ENCODE measurements at regions not wholly inside any gene's neighbourhood (a gene's known extent, or its start where the extent isn't known, plus 50 kb on each side); places are given as distances from the start of the nearest gene placed in this dataset.
"Not testable (repeated sequence)": the region's sequence is repeated elsewhere in the genome, so short reads cannot be mapped to it uniquely, and the experiment has no call there.

DNA sequence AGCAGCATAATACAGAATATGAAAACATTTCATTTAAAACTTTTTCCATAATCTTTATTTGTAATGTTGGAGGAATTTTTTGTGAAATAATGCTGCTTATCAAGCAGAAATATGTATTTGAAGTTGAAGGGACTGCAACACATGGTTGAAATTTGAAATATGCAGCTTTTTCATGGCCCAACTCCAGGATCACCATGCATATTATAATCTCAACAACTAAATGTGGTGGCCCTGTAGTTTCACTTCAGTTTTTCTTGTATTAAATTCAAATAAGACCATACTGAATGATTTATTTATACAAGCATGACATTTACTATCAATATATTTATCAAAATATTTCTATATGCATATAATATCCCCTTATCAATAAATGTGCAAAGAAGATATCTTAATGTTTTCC is 157.7 kb upstream of the LHX8 start:
- no peaks in the 10 kb centered on the region for H3K9me3 Mint-ChIP-seq (ENCODE audit: unreplicated experiment)
- no peak overlapping the region for H3K27ac Mint-ChIP-seq (ENCODE audit: unreplicated experiment)
- Histone ChIP-seq H3K4me1 (no peaks in the 10 kb centered on the region), H3K9me3 (no peaks in the 10 kb centered on the region), H3K27me3 (replicated peaks; ENCODE audit: control insufficient read depth, insufficient read depth, low read length) (no peaks in the 10 kb centered on the region), H3K4me3 (ENCODE audit: low read depth, low read length) (no peak overlapping the region), H3K36me3 (ENCODE audit: control insufficient read depth, insufficient read depth, low read length) (no peaks in the 10 kb centered on the region)
- no peak overlapping the region for H3K4me3 Mint-ChIP-seq (ENCODE audit: unreplicated experiment)
- no peaks in the 10 kb centered on the region for H3K36me3 Mint-ChIP-seq (ENCODE audit: insufficient read depth, unreplicated experiment)
- ChIA-PET CTCF (no interaction called here), POLR2A (no interaction called here)
- H3K27me3 Mint-ChIP-seq (ENCODE audit: insufficient read depth, unreplicated experiment), result peaks cover 3% of the 10 kb centered on the region
- intact Hi-C loops (cut with micrococcal nuclease; ENCODE audit: unreplicated experiment), result no loop called here
- TF ChIP-seq, protein P1, sequence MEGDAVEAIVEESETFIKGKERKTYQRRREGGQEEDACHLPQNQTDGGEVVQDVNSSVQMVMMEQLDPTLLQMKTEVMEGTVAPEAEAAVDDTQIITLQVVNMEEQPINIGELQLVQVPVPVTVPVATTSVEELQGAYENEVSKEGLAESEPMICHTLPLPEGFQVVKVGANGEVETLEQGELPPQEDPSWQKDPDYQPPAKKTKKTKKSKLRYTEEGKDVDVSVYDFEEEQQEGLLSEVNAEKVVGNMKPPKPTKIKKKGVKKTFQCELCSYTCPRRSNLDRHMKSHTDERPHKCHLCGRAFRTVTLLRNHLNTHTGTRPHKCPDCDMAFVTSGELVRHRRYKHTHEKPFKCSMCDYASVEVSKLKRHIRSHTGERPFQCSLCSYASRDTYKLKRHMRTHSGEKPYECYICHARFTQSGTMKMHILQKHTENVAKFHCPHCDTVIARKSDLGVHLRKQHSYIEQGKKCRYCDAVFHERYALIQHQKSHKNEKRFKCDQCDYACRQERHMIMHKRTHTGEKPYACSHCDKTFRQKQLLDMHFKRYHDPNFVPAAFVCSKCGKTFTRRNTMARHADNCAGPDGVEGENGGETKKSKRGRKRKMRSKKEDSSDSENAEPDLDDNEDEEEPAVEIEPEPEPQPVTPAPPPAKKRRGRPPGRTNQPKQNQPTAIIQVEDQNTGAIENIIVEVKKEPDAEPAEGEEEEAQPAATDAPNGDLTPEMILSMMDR (IDR thresholded peaks at IDR 0.05; ENCODE audit: insufficient read depth in 1 of 2, low read depth in 1 of 2, low read length in 1 of 2, severe bottlenecking in 1 of 2, unreplicated experiment in 1 of 2), result no peak
- no peaks in the 10 kb centered on the region for H3K4me1 Mint-ChIP-seq (ENCODE audit: low read depth, unreplicated experiment)
- no peak for DNase-seq
- no TSS peak for BruUV-seq (replicated peaks)

DNA sequence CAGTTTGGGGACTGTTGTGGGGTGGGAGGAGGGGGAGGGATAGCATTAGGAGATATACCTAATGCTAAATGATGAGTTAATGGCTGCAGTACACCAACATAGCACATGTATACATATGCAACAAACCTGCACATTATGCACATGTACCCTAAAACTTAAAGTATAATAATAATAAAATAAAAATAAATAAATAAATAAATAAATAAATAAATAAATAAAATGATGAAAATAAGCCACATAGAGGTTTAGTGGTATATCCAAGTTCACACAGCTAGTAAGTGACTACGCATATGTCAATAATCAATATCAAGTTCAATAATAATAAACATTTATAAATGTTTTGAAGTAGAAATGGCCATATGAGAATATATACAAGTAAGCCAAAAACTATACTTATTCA is 141.7 kb upstream of the LHX8 start:
- H3K27me3 ChIP-seq (replicated peaks; ENCODE audit: control insufficient read depth, insufficient read depth, low read length); H3K4me1 Mint-ChIP-seq (ENCODE audit: low read depth, unreplicated experiment); H3K27me3 Mint-ChIP-seq (ENCODE audit: insufficient read depth, unreplicated experiment); CTCF ChIA-PET; BruUV-seq (replicated peaks); H3K27ac Mint-ChIP-seq (ENCODE audit: unreplicated experiment); DNase-seq; H3K4me3 Mint-ChIP-seq (ENCODE audit: unreplicated experiment); H3K9me3 ChIP-seq; POLR2A ChIA-PET; H3K9me3 Mint-ChIP-seq (ENCODE audit: unreplicated experiment); H3K36me3 ChIP-seq (ENCODE audit: control insufficient read depth, insufficient read depth, low read length); H3K4me3 ChIP-seq (ENCODE audit: low read depth, low read length); intact Hi-C loops (cut with micrococcal nuclease; ENCODE audit: unreplicated experiment); H3K36me3 Mint-ChIP-seq (ENCODE audit: insufficient read depth, unreplicated experiment): not testable (repeated sequence)
- peaks cover 20% of the 10 kb centered on the region for H3K4me1 ChIP-seq

DNA sequence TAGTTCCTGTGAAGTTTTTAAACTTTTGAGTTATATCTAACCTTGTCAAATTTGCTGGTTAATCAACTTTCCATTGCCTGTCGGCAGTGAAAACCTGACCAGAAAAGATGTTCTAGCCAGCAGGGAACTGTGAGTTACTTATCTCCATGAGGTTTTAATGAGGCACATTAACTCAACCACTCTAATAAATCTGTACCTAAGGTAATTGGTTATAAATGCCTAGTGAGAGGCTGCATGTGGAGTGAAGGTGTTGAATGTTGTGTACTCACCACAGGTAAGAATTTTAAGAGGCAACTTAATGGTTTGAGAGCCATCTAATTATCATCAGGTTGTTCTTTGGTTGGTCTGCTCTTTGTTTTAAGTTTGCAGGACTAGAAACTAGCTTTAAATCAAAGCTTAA is 138.4 kb upstream of the LHX8 start:
- TF ChIP-seq, protein P1 (IDR thresholded peaks at IDR 0.05; ENCODE audit: insufficient read depth in 1 of 2, low read depth in 1 of 2, low read length in 1 of 2, severe bottlenecking in 1 of 2, unreplicated experiment in 1 of 2), result no peak
- DNase-seq, result no peak
- Mint-ChIP-seq H3K4me1 (ENCODE audit: low read depth, unreplicated experiment) (peaks cover 9% of the 10 kb centered on the region), H3K4me3 (ENCODE audit: unreplicated experiment) (peak overlapping the region; percentile 7), H3K27me3 (ENCODE audit: insufficient read depth, unreplicated experiment) (no peaks in the 10 kb centered on the region), H3K9me3 (ENCODE audit: unreplicated experiment) (no peaks in the 10 kb centered on the region), H3K27ac (ENCODE audit: unreplicated experiment) (no peak overlapping the region), H3K36me3 (ENCODE audit: insufficient read depth, unreplicated experiment) (no peaks in the 10 kb centered on the region)
- Histone ChIP-seq H3K36me3 (ENCODE audit: control insufficient read depth, insufficient read depth, low read length) (no peaks in the 10 kb centered on the region), H3K4me3 (ENCODE audit: low read depth, low read length) (no peak overlapping the region), H3K27me3 (replicated peaks; ENCODE audit: control insufficient read depth, insufficient read depth, low read length) (no peaks in the 10 kb centered on the region), H3K4me1 (peaks cover 20% of the 10 kb centered on the region), H3K9me3 (no peaks in the 10 kb centered on the region)
- ChIA-PET POLR2A (no interaction called here), CTCF (no interaction called here)
- no TSS peak for BruUV-seq (replicated peaks)
- intact Hi-C loops (cut with micrococcal nuclease; ENCODE audit: unreplicated experiment), result loop anchor here (1.0 kb wide), 1 partner anchor 207 kb away; no protein-coding TSS in a partner anchor

- POLR2A ChIA-PET, result no interaction called here
- Histone ChIP-seq H3K36me3 (ENCODE audit: control insufficient read depth, insufficient read depth, low read length) (no peaks in the 10 kb centered on the region), H3K4me1 (no peaks in the 10 kb centered on the region), H3K27me3 (replicated peaks; ENCODE audit: control insufficient read depth, insufficient read depth, low read length) (no peaks in the 10 kb centered on the region), H3K4me3 (ENCODE audit: low read depth, low read length) (no peak overlapping the region), H3K9me3 (no peaks in the 10 kb centered on the region)
- H3K4me1 Mint-ChIP-seq (ENCODE audit: low read depth, unreplicated experiment), result peaks cover 11% of the 10 kb centered on the region
- DNase-seq, result no peak
- CTCF ChIA-PET, result no interaction called here
- no TSS peak for BruUV-seq (replicated peaks)
- no peaks in the 10 kb centered on the region for H3K27me3 Mint-ChIP-seq (ENCODE audit: insufficient read depth, unreplicated experiment)
- no peak overlapping the region for H3K4me3 Mint-ChIP-seq (ENCODE audit: unreplicated experiment)
- no peaks in the 10 kb centered on the region for H3K36me3 Mint-ChIP-seq (ENCODE audit: insufficient read depth, unreplicated experiment)
- intact Hi-C loops (cut with micrococcal nuclease; ENCODE audit: unreplicated experiment), result no loop called here
- no peak overlapping the region for H3K27ac Mint-ChIP-seq (ENCODE audit: unreplicated experiment)
- TF ChIP-seq, protein P1 (IDR thresholded peaks at IDR 0.05; ENCODE audit: insufficient read depth in 1 of 2, low read depth in 1 of 2, low read length in 1 of 2, severe bottlenecking in 1 of 2, unreplicated experiment in 1 of 2), result no peak
- H3K9me3 Mint-ChIP-seq (ENCODE audit: unreplicated experiment), result no peaks in the 10 kb centered on the region
Observed at GRCh38 chr1:75010547-75010946, 123.6 kb upstream of the LHX8 start.

All from Caco-2 (cell line).